Liver (tissue), 7 donors: ENCODE measurements at regions not wholly inside any gene's neighbourhood (a gene's known extent, or its start where the extent isn't known, plus 50 kb on each side); places are given as distances from the start of the nearest gene placed in this dataset.

ENCODE experiments used
- DNase-seq: peaks from one replicate; pipeline ENCODE4 v3.0.0-alpha.2; 2017; ENCODE audit warnings: low spot score
- H3K27ac ChIP-seq, 2 donors: one replicate each; pipeline ENCODE4 v1.7.0; 2013; ENCODE audit warnings: inconsistent platforms in 2 of 2, low read length in 2 of 2, control low read depth in 1 of 2, low read depth in 1 of 2, mild to moderate bottlenecking in 1 of 2
- H3K27me3 ChIP-seq, 4 donors: one replicate each; pipeline versions ENCODE4 v1.6.1 to v1.7.0; 2013; ENCODE audit warnings: low read length in 3 of 4, inconsistent platforms in 1 of 4, mild to moderate bottlenecking in 1 of 4, moderate library complexity in 1 of 4; ENCODE audit not compliant: control insufficient read depth in 4 of 4, insufficient read depth in 4 of 4
- H3K36me3 ChIP-seq, 4 donors: one replicate each; pipeline versions ENCODE4 v1.6.1 to v1.7.0; 2013; ENCODE audit warnings: low read length in 3 of 4, mild to moderate bottlenecking in 3 of 4, low read depth in 1 of 4, moderate library complexity in 1 of 4; ENCODE audit not compliant: control insufficient read depth in 4 of 4, insufficient read depth in 3 of 4
- H3K4me1 ChIP-seq, 4 donors: one replicate each; pipeline versions ENCODE4 v1.6.1 to v1.7.0; 2013; ENCODE audit warnings: low read length in 3 of 4, mild to moderate bottlenecking in 3 of 4, moderate library complexity in 1 of 4; ENCODE audit not compliant: control insufficient read depth in 4 of 4, insufficient read depth in 4 of 4
- H3K4me3 ChIP-seq, 3 donors: one replicate each; pipeline versions ENCODE4 v1.6.1 to v1.7.0; 2013; ENCODE audit warnings: low read length in 3 of 3, control low read depth in 1 of 3, low read depth in 1 of 3, mild to moderate bottlenecking in 1 of 3
- H3K9ac ChIP-seq, 2 donors: one replicate each; pipeline ENCODE4 v1.7.0; 2013; ENCODE audit warnings: low read length in 2 of 2, mild to moderate bottlenecking in 2 of 2, moderate library complexity in 2 of 2, control low read depth in 1 of 2, low read depth in 1 of 2
- H3K9me3 ChIP-seq, 4 donors: one replicate each; pipeline versions ENCODE4 v1.6.1 to v1.7.0; 2013; ENCODE audit warnings: low read length in 3 of 4; ENCODE audit not compliant: control insufficient read depth in 4 of 4
- EGR1 ChIP-seq, 2 donors: IDR thresholded peaks; 2 replicates each; pipeline ENCODE4 v1.6.1; 2016 to 2018; ENCODE audit warnings: antibody characterized with exemption in 2 of 2, low read depth in 2 of 2
- FOXA1 ChIP-seq: IDR thresholded peaks from 2 replicates; pipeline ENCODE4 v1.6.1; 2016; ENCODE audit warnings: antibody characterized with exemption
- FOXA2 ChIP-seq: IDR thresholded peaks from 2 replicates; pipeline ENCODE4 v1.6.1; 2016; ENCODE audit warnings: antibody characterized with exemption
- HNF4A ChIP-seq, 2 donors: conservative IDR thresholded peaks; 2 replicates each; pipeline ENCODE4 v1.6.1; 2016; ENCODE audit warnings: antibody characterized with exemption in 2 of 2, mild to moderate bottlenecking in 2 of 2
- HNF4G ChIP-seq: IDR thresholded peaks from 2 replicates; pipeline ENCODE4 v1.6.1; 2016; ENCODE audit warnings: antibody characterized with exemption
- JUND ChIP-seq, 2 donors: IDR thresholded peaks; 2 replicates each; pipeline ENCODE4 v1.6.1; 2016; ENCODE audit warnings: antibody characterized with exemption in 2 of 2
- RAD21 ChIP-seq, 2 donors: IDR thresholded peaks; 2 replicates each; pipeline ENCODE4 v1.6.1; 2016; ENCODE audit warnings: antibody characterized with exemption in 2 of 2, mild to moderate bottlenecking in 2 of 2
- RXRA ChIP-seq, 2 donors: IDR thresholded peaks; 2 replicates each; pipeline ENCODE4 v1.6.1; 2017 to 2018; ENCODE audit warnings: antibody characterized with exemption in 2 of 2, mild to moderate bottlenecking in 1 of 2
- SP1 ChIP-seq: IDR thresholded peaks from 2 replicates; pipeline ENCODE4 v1.6.1; 2018; ENCODE audit warnings: antibody characterized with exemption, mild to moderate bottlenecking
- TAF1 ChIP-seq: conservative IDR thresholded peaks from 2 replicates; pipeline ENCODE4 v1.6.1; 2016; ENCODE audit warnings: antibody characterized with exemption, mild to moderate bottlenecking
- YY1 ChIP-seq: IDR thresholded peaks from 2 replicates; pipeline ENCODE4 v1.6.1; 2016; ENCODE audit warnings: antibody characterized with exemption, mild to moderate bottlenecking
- WGBS: extraction: QIAGEN DNeasy Blood & Tissue Kit; methylation state at CpG from one replicate; pipeline ENCODE4 v1.1.7; 2013; 5-methylcytosine and 5-hydroxymethylcytosine counted together
- TF ChIP-seq, protein P1 (sequence below): IDR thresholded peaks from 2 replicates; pipeline ENCODE4 v1.6.1; 2016; ENCODE audit warnings: antibody characterized with exemption
- TF ChIP-seq, protein P2 (sequence below): IDR thresholded peaks from 2 replicates; pipeline ENCODE4 v1.6.1; 2016; ENCODE audit warnings: antibody characterized with exemption
- TF ChIP-seq, protein P3 (sequence below): IDR thresholded peaks from 2 replicates; pipeline ENCODE4 v1.6.1; 2016; ENCODE audit warnings: antibody characterized with exemption
- donor health status: healthy.
- donor health status: healthy.
- donor health status: healthy.
- donor health status: healthy.

GRCh38 chr5:158301186-158301585, 442.2 kb upstream of the CLINT1 start:
- TF ChIP-seq HNF4A (conservative IDR thresholded peaks at IDR 0.05) = no peak
- no peak for TF ChIP-seq HNF4G
- TF ChIP-seq EGR1 (IDR thresholded peaks at IDR 0.05; ENCODE audit: low read depth in 2 of 2) = no peak
- TF ChIP-seq FOXA1 = no peak
- TF ChIP-seq, protein P1, sequence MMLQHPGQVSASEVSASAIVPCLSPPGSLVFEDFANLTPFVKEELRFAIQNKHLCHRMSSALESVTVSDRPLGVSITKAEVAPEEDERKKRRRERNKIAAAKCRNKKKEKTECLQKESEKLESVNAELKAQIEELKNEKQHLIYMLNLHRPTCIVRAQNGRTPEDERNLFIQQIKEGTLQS = no peak
- no peak for TF ChIP-seq JUND (IDR thresholded peaks at IDR 0.05)
- 48% methylated on average over 4 of the region's 4 CpGs for WGBS
- H3K9ac ChIP-seq = no peak overlapping the region
- no peaks in the 10 kb centered on the region for H3K4me1 ChIP-seq
- DNase-seq = no peak
- H3K36me3 ChIP-seq = no peaks in the 10 kb centered on the region
- no peak overlapping the region for H3K4me3 ChIP-seq
- no peak overlapping the region for H3K27ac ChIP-seq
- H3K9me3 ChIP-seq = no peaks in the 10 kb centered on the region
- no peaks in the 10 kb centered on the region for H3K27me3 ChIP-seq

GRCh38 chr5:158300256-158300655, 441.3 kb upstream of the CLINT1 start:
- 72% methylated on average over 8 of the region's 8 CpGs for WGBS

GRCh38 chr5:158297002-158297527, 438.1 kb upstream of the CLINT1 start:
- H3K36me3 ChIP-seq = no peaks in the 10 kb centered on the region
- peaks cover 0 to 7% (median 1%) of the 10 kb centered on the region in 4 donors for H3K9me3 ChIP-seq
- TF ChIP-seq RAD21 (IDR thresholded peaks at IDR 0.05) = no peak
- TF ChIP-seq, protein P2, sequence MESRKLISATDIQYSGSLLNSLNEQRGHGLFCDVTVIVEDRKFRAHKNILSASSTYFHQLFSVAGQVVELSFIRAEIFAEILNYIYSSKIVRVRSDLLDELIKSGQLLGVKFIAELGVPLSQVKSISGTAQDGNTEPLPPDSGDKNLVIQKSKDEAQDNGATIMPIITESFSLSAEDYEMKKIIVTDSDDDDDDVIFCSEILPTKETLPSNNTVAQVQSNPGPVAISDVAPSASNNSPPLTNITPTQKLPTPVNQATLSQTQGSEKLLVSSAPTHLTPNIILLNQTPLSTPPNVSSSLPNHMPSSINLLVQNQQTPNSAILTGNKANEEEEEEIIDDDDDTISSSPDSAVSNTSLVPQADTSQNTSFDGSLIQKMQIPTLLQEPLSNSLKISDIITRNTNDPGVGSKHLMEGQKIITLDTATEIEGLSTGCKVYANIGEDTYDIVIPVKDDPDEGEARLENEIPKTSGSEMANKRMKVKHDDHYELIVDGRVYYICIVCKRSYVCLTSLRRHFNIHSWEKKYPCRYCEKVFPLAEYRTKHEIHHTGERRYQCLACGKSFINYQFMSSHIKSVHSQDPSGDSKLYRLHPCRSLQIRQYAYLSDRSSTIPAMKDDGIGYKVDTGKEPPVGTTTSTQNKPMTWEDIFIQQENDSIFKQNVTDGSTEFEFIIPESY = no peak
- TF ChIP-seq RXRA (IDR thresholded peaks at IDR 0.05) = no peak
- no peak for TF ChIP-seq TAF1
- no peak for TF ChIP-seq EGR1 (IDR thresholded peaks at IDR 0.05; ENCODE audit: low read depth in 2 of 2)
- no peak for TF ChIP-seq FOXA2
- no peak for TF ChIP-seq YY1
- no peak for TF ChIP-seq HNF4A (conservative IDR thresholded peaks at IDR 0.05)
- TF ChIP-seq SP1 = no peak
- no peak overlapping the region for H3K27ac ChIP-seq
- H3K4me3 ChIP-seq = no peak overlapping the region
- no peaks in the 10 kb centered on the region for H3K27me3 ChIP-seq
- no peak for DNase-seq
- H3K4me1 ChIP-seq = no peaks in the 10 kb centered on the region
- H3K9ac ChIP-seq = no peak overlapping the region

More at GRCh38 chr5:158300256-158300655, 441.3 kb upstream of the CLINT1 start:
- H3K36me3 ChIP-seq = no peaks in the 10 kb centered on the region
- no peaks in the 10 kb centered on the region for H3K27me3 ChIP-seq
- no peak for DNase-seq
- no peaks in the 10 kb centered on the region for H3K9me3 ChIP-seq
- TF ChIP-seq, protein P3, sequence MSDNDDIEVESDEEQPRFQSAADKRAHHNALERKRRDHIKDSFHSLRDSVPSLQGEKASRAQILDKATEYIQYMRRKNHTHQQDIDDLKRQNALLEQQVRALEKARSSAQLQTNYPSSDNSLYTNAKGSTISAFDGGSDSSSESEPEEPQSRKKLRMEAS = no peak
- no peak for TF ChIP-seq SP1
- no peak overlapping the region for H3K9ac ChIP-seq
- no peak overlapping the region for H3K4me3 ChIP-seq
- H3K27ac ChIP-seq = no peak overlapping the region
- H3K4me1 ChIP-seq = no peaks in the 10 kb centered on the region
